Esophagus (tissue), 2 donors: ENCODE measurements at regions not wholly inside any gene's neighbourhood (a gene's known extent, or its start where the extent isn't known, plus 50 kb on each side); places are given as distances from the start of the nearest gene placed in this dataset.

Experiments
- H3K27ac ChIP-seq, 2 donors: one replicate each; pipeline ENCODE4 v1.5.1; 2013; ENCODE audit warnings: low read depth in 2 of 2, mild to moderate bottlenecking in 2 of 2, inconsistent platforms in 1 of 2, low read length in 1 of 2, moderate library complexity in 1 of 2
- H3K27me3 ChIP-seq, 2 donors: one replicate each; pipeline ENCODE4 v1.6.1; 2013; ENCODE audit warnings: low read length in 2 of 2, control low read depth in 1 of 2, mild to moderate bottlenecking in 1 of 2; ENCODE audit not compliant: insufficient read depth in 2 of 2, control insufficient read depth in 1 of 2
- H3K36me3 ChIP-seq, 2 donors: one replicate each; pipeline ENCODE4 v1.6.1; 2013; ENCODE audit warnings: low read length in 1 of 2; ENCODE audit not compliant: control insufficient read depth in 2 of 2, insufficient read depth in 2 of 2
- H3K4me1 ChIP-seq, 2 donors: one replicate each; pipeline ENCODE4 v1.6.1; 2013; ENCODE audit warnings: low read length in 1 of 2; ENCODE audit not compliant: control insufficient read depth in 2 of 2, insufficient read depth in 2 of 2
- H3K4me3 ChIP-seq, 2 donors: one replicate each; pipeline ENCODE4 v1.5.1; 2013; ENCODE audit warnings: low read length in 2 of 2, mild to moderate bottlenecking in 2 of 2, low read depth in 1 of 2, moderate library complexity in 1 of 2
- H3K9me3 ChIP-seq, 2 donors: one replicate each; pipeline ENCODE4 v1.6.1; 2013; ENCODE audit warnings: mild to moderate bottlenecking in 2 of 2, low read depth in 1 of 2, low read length in 1 of 2, moderate library complexity in 1 of 2; ENCODE audit not compliant: control insufficient read depth in 2 of 2, insufficient read depth in 1 of 2
- WGBS, 2 donors: extraction: QIAGEN DNeasy Blood & Tissue Kit; methylation state at CpG; one replicate each; pipeline ENCODE4 v1.1.7; 2013; 5-methylcytosine and 5-hydroxymethylcytosine counted together
- donor health status: healthy with polysubstance abuse.
- donor health status: Bipolar disorder and iron deficiency.

DNA sequence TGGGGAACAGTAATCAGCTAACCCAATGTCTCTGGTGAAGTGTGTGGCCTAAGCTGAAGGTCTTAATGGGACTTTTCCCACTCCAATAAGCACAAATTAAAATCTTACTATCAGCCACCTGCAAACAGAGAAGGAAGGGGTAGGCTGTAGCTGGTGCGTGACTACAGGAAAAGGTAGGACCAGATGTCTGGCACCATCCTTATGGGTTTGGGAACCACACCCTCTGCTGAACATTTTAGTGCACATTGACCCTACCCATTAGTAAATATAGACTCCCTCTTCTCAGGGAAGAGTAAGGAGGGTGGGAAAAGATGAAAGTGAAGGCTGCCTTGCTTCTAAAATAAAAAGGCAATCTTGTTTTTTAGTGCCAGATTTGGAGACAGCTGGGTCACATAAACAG is 602.8 kb downstream of the FAT4 start:
- Histone ChIP-seq H3K36me3 (no peaks in the 10 kb centered on the region), H3K27ac (no peak overlapping the region), H3K27me3 (no peaks in the 10 kb centered on the region), H3K4me3 (no peak overlapping the region), H3K9me3 (no peaks in the 10 kb centered on the region), H3K4me1 (no peaks in the 10 kb centered on the region)
- WGBS, 2 donors, result 82 to 83% methylated on average over 1 of the region's 1 CpG

- Histone ChIP-seq H3K27me3 (no peaks in the 10 kb centered on the region), H3K4me3 (no peak overlapping the region), H3K36me3 (no peaks in the 10 kb centered on the region), H3K27ac (no peak overlapping the region), H3K9me3 (peaks cover 0 to 3% of the 10 kb centered on the region in 2 donors), H3K4me1 (no peaks in the 10 kb centered on the region)
- 92 to 100% methylated on average over 1 of the region's 1 CpG for WGBS, 2 donors
Observed at GRCh38 chr4:125928652-125929051, 613.9 kb downstream of the FAT4 start.

DNA sequence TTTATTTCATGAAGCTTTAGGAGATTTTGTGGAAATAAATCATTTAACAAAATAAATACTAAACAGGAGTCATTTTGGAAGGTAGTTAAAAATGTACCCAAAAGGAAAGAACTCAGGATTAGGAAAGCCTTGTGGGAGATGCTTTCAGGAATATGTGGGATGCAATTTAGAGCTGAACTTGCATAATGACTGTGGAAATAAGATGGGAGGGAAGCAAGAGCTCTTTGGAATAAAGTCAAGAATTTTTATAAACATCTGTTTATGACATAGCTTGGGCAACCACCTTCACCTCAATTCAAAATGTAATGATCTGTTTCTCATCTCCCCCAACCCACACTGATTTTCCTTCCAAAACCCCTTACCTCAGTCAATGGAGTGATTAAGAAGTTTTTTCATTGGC is 623.8 kb downstream of the FAT4 start:
- Histone ChIP-seq H3K36me3 (no peaks in the 10 kb centered on the region), H3K4me1 (no peaks in the 10 kb centered on the region), H3K4me3 (no peak overlapping the region), H3K27me3 (no peaks in the 10 kb centered on the region), H3K9me3 (no peaks in the 10 kb centered on the region), H3K27ac (no peak overlapping the region)

DNA sequence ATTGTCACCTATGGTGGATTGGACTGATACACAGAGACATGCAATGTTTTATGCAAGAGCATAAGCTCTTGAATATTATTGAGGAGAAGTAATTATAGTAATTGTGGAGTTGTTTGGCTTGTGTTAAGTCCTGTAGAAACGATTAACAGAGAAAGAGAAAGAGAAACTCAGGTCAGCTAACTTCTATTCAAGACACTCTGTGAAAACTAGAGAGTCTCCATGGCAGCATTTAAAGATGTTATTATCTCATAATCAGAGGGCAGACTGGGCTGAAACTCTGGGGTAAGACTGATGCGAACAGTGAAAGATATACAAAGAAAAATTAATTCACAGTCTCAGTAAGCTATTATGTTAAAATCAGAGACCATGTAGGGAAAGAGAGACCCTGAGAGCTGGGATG is 625.7 kb downstream of the FAT4 start:
- no peaks in the 10 kb centered on the region for H3K36me3 ChIP-seq
- no peak overlapping the region for H3K4me3 ChIP-seq
- no peaks in the 10 kb centered on the region for H3K9me3 ChIP-seq
- no peak overlapping the region for H3K27ac ChIP-seq
- no peaks in the 10 kb centered on the region for H3K27me3 ChIP-seq
- 50 to 54% methylated on average over 2 of the region's 2 CpGs for WGBS, 2 donors
- H3K4me1 ChIP-seq, result no peaks in the 10 kb centered on the region

DNA sequence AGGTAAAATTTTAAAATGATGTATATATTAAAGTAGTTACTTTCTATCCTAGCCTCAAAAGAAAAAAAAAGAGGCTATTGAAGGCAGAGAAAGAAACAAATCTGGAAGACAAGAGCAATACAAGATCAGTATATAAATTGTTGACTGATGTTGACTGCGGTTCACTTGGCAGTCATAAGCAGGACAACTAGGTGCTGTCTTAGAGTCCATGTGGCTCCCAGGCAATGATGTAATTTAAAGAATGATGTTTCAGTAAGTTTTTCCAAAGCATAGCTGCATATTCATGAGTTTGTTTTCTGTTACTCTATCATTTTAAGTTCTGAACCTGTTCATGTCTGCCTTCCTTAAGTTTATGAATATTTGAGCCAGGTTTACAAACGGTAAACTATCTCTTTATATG is 630.2 kb downstream of the FAT4 start:
- no peaks in the 10 kb centered on the region for H3K36me3 ChIP-seq
- no peaks in the 10 kb centered on the region for H3K4me1 ChIP-seq
- no peaks in the 10 kb centered on the region for H3K27me3 ChIP-seq
- no peak overlapping the region for H3K4me3 ChIP-seq
- H3K27ac ChIP-seq, result no peak overlapping the region
- WGBS, 2 donors, result 88 to 92% methylated on average over 2 of the region's 2 CpGs
- H3K9me3 ChIP-seq, result no peaks in the 10 kb centered on the region

DNA sequence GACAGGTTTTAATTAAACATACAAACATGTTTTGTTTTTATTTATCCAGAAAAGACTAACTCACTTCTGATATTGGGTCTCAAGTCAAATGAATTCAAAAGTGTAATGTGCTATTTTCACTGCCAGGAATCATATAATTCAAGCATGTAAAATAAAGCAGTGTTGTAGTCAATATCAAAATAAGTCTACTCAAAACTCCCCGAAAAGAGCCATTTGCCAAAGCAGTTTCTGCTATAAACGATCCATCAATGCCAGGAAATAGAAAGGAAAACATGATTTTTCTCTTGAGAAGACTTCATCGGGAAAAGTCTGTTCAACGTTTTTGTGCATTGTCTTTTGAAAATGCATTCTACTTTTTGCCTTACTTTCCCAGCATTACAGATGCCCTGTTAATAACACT is 633.3 kb downstream of the FAT4 start:
- Histone ChIP-seq H3K27ac (no peak overlapping the region), H3K4me1 (no peaks in the 10 kb centered on the region), H3K27me3 (no peaks in the 10 kb centered on the region), H3K36me3 (no peaks in the 10 kb centered on the region), H3K4me3 (no peak overlapping the region), H3K9me3 (no peaks in the 10 kb centered on the region)
- WGBS, 2 donors, result 45 to 61% methylated on average over 4 of the region's 4 CpGs

- H3K4me1 ChIP-seq, result no peaks in the 10 kb centered on the region
- H3K27me3 ChIP-seq, result no peaks in the 10 kb centered on the region
- no peaks in the 10 kb centered on the region for H3K36me3 ChIP-seq
- 38 to 44% methylated on average over 1 of the region's 1 CpG for WGBS, 2 donors
- no peak overlapping the region for H3K27ac ChIP-seq
- H3K9me3 ChIP-seq, result no peaks in the 10 kb centered on the region
- H3K4me3 ChIP-seq, result no peak overlapping the region
Observed at GRCh38 chr4:125951261-125951887, 636.6 kb downstream of the FAT4 start.

DNA sequence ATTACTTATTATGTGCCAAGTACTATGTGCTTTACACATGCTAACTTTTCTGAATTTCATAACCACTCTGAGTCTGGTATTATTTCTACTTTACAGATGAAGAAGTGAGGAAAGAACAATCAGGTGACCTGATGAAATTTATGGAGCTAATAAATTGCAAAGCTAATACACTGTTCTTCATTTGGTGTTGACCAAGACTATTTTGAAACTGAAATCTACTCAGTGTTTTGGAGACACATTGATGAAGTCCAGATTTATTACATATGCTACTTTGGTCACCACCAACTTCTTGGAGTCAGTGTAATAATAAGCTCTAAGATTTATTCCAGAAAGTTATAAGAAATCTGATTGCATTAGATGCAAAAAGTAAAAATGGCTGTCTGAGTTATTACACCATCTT is 637.9 kb downstream of the FAT4 start:
- no peaks in the 10 kb centered on the region for H3K36me3 ChIP-seq
- no peak overlapping the region for H3K27ac ChIP-seq
- H3K27me3 ChIP-seq, result no peaks in the 10 kb centered on the region

GRCh38 chr4:125956276-125956675 is 641.5 kb downstream of the FAT4 start:
- H3K4me1 ChIP-seq, result no peaks in the 10 kb centered on the region
- no peak overlapping the region for H3K27ac ChIP-seq
- no peaks in the 10 kb centered on the region for H3K36me3 ChIP-seq
- WGBS, 2 donors, result 81 to 95% methylated on average over 1 of the region's 1 CpG
- H3K27me3 ChIP-seq, result no peaks in the 10 kb centered on the region
- no peak overlapping the region for H3K4me3 ChIP-seq
- H3K9me3 ChIP-seq, result no peaks in the 10 kb centered on the region

More for the DNA sequence above, 637.9 kb downstream of the FAT4 start:
- no peaks in the 10 kb centered on the region for H3K9me3 ChIP-seq
- no peak overlapping the region for H3K4me3 ChIP-seq
- H3K4me1 ChIP-seq, result no peaks in the 10 kb centered on the region

DNA sequence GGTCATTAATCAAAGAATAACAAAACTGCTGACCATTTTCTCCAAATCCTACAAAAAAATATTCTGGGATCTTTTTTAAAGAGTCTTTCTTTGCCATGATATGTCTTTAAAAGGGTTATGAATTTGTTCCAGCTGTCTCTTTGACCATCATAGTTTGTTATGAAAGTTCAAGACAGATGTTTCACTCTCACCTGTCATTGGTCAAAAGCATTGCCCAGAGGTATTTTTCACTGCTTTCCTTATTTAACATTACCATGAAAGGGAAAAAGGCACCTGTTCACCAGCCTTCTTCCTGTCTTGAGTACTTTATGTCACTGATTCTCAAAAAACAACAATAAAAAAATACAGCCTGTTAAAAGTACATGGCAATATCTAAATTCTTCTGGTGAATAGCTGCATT is 643.8 kb downstream of the FAT4 start:
- H3K9me3 ChIP-seq, result no peaks in the 10 kb centered on the region
- H3K4me1 ChIP-seq, result no peaks in the 10 kb centered on the region
- H3K4me3 ChIP-seq, result no peak overlapping the region
- H3K36me3 ChIP-seq, result no peaks in the 10 kb centered on the region
- H3K27me3 ChIP-seq, result no peaks in the 10 kb centered on the region
- H3K27ac ChIP-seq, result no peak overlapping the region
